Neural progenitor cell (in vitro differentiated cells): ENCODE measurements at regions not wholly inside any gene's neighbourhood (a gene's known extent, or its start where the extent isn't known, plus 50 kb on each side); places are given as distances from the start of the nearest gene placed in this dataset.

Experiments
- DNase-seq: peaks from one replicate; pipeline ENCODE4 v3.0.0-alpha.2; 2016; ENCODE audit warnings: low spot score
- H2AFZ ChIP-seq: fragments of 200-600 bp; sonication (generic); replicated peaks from 2 replicates; pipeline ENCODE4 v1.6.1; 2016; ENCODE audit warnings: antibody characterized with exemption
- H3F3A ChIP-seq: fragments of 200-600 bp; sonication (generic); 2 replicates; pipeline ENCODE4 v1.6.1; 2016; ENCODE audit warnings: antibody characterized with exemption, low read depth
- H3K27ac ChIP-seq: fragments of 200-600 bp; sonication (generic); 2 replicates; pipeline ENCODE4 v1.5.1; 2016; ENCODE audit warnings: mild to moderate bottlenecking
- H3K27me3 ChIP-seq: fragments of 200-600 bp; sonication (generic); 2 replicates; pipeline ENCODE4 v1.6.1; 2016; ENCODE audit warnings: mild to moderate bottlenecking, moderate library complexity
- H3K36me3 ChIP-seq: fragments of 200-600 bp; sonication (generic); 2 replicates; pipeline ENCODE4 v1.5.1; 2016
- H3K4me1 ChIP-seq: fragments of 200-600 bp; sonication (generic); 2 replicates; pipeline ENCODE4 v1.6.1; 2016; ENCODE audit warnings: mixed run types
- H3K4me2 ChIP-seq: fragments of 200-600 bp; sonication (generic); 2 replicates; pipeline ENCODE4 v1.6.1; 2016
- H3K4me3 ChIP-seq: fragments of 200-600 bp; sonication (generic); 2 replicates; pipeline ENCODE4 v1.5.1; 2016
- H3K79me2 ChIP-seq: fragments of 200-600 bp; sonication (generic); 2 replicates; pipeline ENCODE4 v1.6.1; 2016; ENCODE audit warnings: low read depth
- H3K9ac ChIP-seq: fragments of 200-600 bp; sonication (generic); 2 replicates; pipeline ENCODE4 v1.6.1; 2016
- H3K9me3 ChIP-seq: fragments of 200-600 bp; sonication (generic); 2 replicates; pipeline ENCODE4 v1.5.1; 2016; ENCODE audit warnings: low read depth
- H4K20me1 ChIP-seq: fragments of 200-600 bp; sonication (generic); 2 replicates; pipeline ENCODE4 v1.6.1; 2016; ENCODE audit warnings: low read depth
- H3K27ac Mint-ChIP-seq: 3 replicates; pipeline ENCODE4 v1.8.0; 2021; ENCODE audit warnings: mixed read lengths
- H3K27me3 Mint-ChIP-seq: 2 replicates; pipeline ENCODE4 v1.8.0; 2022; ENCODE audit warnings: low read depth, mild to moderate bottlenecking, inconsistent platforms, moderate library complexity, mixed read lengths; ENCODE audit not compliant: insufficient read depth
- H3K36me3 Mint-ChIP-seq: 3 replicates; pipeline ENCODE4 v1.8.0; 2021; ENCODE audit warnings: mixed read lengths
- H3K4me1 Mint-ChIP-seq: 3 replicates; pipeline ENCODE4 v1.8.0; 2021; ENCODE audit warnings: mixed read lengths
- H3K4me3 Mint-ChIP-seq: 3 replicates; pipeline ENCODE4 v1.8.0; 2021; ENCODE audit warnings: mild to moderate bottlenecking, moderate library complexity, mixed read lengths
- H3K9me3 Mint-ChIP-seq: 3 replicates; pipeline ENCODE4 v1.8.0; 2020; ENCODE audit warnings: mixed read lengths
- EZH2 ChIP-seq: fragments of 200-600 bp; sonication (generic); IDR thresholded peaks from 2 replicates; pipeline ENCODE4 v1.6.1; 2017; ENCODE audit warnings: antibody characterized with exemption, mild to moderate bottlenecking, moderate library complexity
- EZH2phosphoT487 ChIP-seq: fragments of 200-600 bp; sonication (generic); IDR thresholded peaks from 2 replicates; pipeline ENCODE4 v1.6.1; 2017; ENCODE audit warnings: antibody characterized with exemption
- TF ChIP-seq, protein P1 (sequence below): fragments of 200-600 bp; sonication (generic); IDR thresholded peaks from 2 replicates; pipeline ENCODE4 v1.5.1; 2017; ENCODE audit warnings: antibody characterized with exemption, mild to moderate bottlenecking

DNA sequence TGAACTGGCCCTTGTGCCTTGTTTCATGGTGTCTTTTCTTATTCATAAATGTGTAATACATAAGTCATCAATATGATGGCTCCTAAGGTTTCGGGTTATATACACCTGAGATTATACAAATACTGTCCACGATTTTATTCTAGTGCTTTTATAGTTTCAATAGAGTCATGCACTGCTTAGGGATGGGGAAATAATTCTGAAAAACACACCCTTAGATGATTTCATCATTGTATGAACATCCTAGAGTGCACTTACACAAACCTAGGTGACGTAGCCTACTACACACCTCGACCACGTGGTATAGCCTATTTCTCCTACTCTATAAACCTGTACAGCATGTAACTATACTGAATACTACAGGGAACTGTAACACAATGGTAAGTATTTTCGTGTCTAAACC, 988.8 kb upstream of the NR2F2 start:
- Mint-ChIP-seq H3K4me1 (no peaks in the 10 kb centered on the region), H3K4me3 (no peak overlapping the region), H3K27me3 (no peaks in the 10 kb centered on the region), H3K36me3 (no peaks in the 10 kb centered on the region), H3K27ac (no peak overlapping the region), H3K9me3 (no peaks in the 10 kb centered on the region)
- no peak for DNase-seq
- Histone ChIP-seq H3K36me3 (no peaks in the 10 kb centered on the region), H3K27ac (no peak overlapping the region), H3K9me3 (no peaks in the 10 kb centered on the region), H3K4me3 (no peak overlapping the region), H3K4me2 (no peak overlapping the region), H3K9ac (no peak overlapping the region), H3K4me1 (no peaks in the 10 kb centered on the region), H2AFZ (no peak overlapping the region), H3F3A (no peaks in the 10 kb centered on the region), H4K20me1 (no peaks in the 10 kb centered on the region), H3K27me3 (no peaks in the 10 kb centered on the region), H3K79me2 (no peaks in the 10 kb centered on the region)
- TF ChIP-seq EZH2phosphoT487, result no peak
- TF ChIP-seq EZH2, result no peak
- TF ChIP-seq, protein P1, sequence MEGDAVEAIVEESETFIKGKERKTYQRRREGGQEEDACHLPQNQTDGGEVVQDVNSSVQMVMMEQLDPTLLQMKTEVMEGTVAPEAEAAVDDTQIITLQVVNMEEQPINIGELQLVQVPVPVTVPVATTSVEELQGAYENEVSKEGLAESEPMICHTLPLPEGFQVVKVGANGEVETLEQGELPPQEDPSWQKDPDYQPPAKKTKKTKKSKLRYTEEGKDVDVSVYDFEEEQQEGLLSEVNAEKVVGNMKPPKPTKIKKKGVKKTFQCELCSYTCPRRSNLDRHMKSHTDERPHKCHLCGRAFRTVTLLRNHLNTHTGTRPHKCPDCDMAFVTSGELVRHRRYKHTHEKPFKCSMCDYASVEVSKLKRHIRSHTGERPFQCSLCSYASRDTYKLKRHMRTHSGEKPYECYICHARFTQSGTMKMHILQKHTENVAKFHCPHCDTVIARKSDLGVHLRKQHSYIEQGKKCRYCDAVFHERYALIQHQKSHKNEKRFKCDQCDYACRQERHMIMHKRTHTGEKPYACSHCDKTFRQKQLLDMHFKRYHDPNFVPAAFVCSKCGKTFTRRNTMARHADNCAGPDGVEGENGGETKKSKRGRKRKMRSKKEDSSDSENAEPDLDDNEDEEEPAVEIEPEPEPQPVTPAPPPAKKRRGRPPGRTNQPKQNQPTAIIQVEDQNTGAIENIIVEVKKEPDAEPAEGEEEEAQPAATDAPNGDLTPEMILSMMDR, result no peak

DNA sequence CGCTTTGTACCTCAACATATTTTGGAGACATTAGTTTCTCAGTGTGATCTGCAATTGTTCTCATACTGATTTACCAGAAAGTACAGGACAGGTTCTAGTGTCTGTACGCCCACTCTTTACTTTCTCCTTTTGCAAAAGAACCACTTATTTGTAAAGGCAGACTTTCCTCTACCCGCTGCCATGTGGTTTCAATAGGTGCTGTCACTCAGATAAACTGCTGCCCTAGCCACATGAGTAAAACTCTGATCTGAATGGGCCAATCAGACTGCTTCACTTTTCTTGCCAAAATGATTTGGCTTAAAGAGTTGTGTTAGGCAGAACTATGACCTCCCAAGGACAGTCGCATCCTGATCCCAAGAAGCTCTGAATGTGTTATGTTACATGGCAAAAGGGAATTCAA, 984.6 kb upstream of the NR2F2 start:
- H3K27ac ChIP-seq, result no peak overlapping the region
- no peak overlapping the region for H3K4me2 ChIP-seq
- no peak for DNase-seq
- Mint-ChIP-seq H3K9me3 (no peaks in the 10 kb centered on the region), H3K27me3 (peaks cover 2% of the 10 kb centered on the region), H3K4me3 (no peak overlapping the region), H3K36me3 (no peaks in the 10 kb centered on the region), H3K4me1 (no peaks in the 10 kb centered on the region), H3K27ac (no peak overlapping the region)
- TF ChIP-seq EZH2 (no peak), EZH2phosphoT487 (no peak)
- TF ChIP-seq, protein P1, result no peak
- no peaks in the 10 kb centered on the region for H4K20me1 ChIP-seq
- H3K27me3 ChIP-seq, result no peaks in the 10 kb centered on the region
- H3K4me3 ChIP-seq, result no peak overlapping the region
- H3K9me3 ChIP-seq, result no peaks in the 10 kb centered on the region
- no peak overlapping the region for H2AFZ ChIP-seq
- no peaks in the 10 kb centered on the region for H3K36me3 ChIP-seq
- no peaks in the 10 kb centered on the region for H3K4me1 ChIP-seq
- H3K79me2 ChIP-seq, result no peaks in the 10 kb centered on the region
- H3F3A ChIP-seq, result no peaks in the 10 kb centered on the region
- H3K9ac ChIP-seq, result no peak overlapping the region

DNA sequence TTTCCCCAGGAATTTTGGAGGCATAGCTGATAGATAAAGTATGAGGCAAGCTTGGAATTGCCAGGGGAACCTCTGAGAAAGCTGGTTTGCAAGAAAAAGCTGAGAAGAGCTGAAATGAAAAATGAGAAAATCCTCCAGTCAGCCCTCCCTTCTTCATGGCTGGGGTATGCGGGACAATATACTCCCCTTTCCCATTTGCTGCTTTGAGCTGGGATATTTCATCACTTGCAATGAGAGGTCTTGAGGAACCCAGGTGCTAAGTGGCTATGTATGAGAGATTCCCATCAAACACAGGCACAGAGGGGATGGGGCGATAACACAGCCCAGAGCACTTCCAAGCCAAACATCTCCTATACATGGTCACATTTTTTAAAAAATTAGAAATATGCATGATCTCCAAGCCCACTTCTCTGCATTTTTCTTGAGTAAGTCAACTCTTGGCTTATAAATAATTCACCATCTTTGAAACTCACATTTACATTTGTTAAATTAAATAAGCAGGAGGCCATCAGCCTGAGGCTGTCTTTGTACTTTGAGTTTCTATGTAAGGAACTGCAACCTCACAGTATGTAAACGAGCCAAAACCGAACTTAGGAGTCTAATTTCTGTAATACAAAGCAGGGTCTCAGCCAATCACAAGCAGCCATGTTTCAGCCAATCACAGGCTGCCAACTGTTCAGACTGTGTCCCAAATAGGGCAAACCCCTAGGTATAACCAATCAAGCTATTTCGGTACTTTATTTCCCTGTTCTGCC, 983.6 kb upstream of the NR2F2 start:
- TF ChIP-seq, protein P1, result no peak
- TF ChIP-seq EZH2 (no peak), EZH2phosphoT487 (no peak)
- Histone ChIP-seq H2AFZ (no peak overlapping the region), H4K20me1 (no peaks in the 10 kb centered on the region), H3F3A (no peaks in the 10 kb centered on the region), H3K36me3 (no peaks in the 10 kb centered on the region), H3K4me2 (no peak overlapping the region), H3K4me3 (no peak overlapping the region), H3K27me3 (no peaks in the 10 kb centered on the region), H3K4me1 (no peaks in the 10 kb centered on the region), H3K79me2 (no peaks in the 10 kb centered on the region), H3K27ac (no peak overlapping the region), H3K9ac (no peak overlapping the region), H3K9me3 (no peaks in the 10 kb centered on the region)
- H3K4me3 Mint-ChIP-seq, result no peak overlapping the region
- H3K27ac Mint-ChIP-seq, result no peak overlapping the region
- H3K36me3 Mint-ChIP-seq, result no peaks in the 10 kb centered on the region
- DNase-seq, result no peak
- no peaks in the 10 kb centered on the region for H3K9me3 Mint-ChIP-seq
- H3K4me1 Mint-ChIP-seq, result no peaks in the 10 kb centered on the region
- peaks cover 2% of the 10 kb centered on the region for H3K27me3 Mint-ChIP-seq
